Dedifferentiated amniotic fluid mesenchymal stem cell (primary cell): ENCODE measurements at regions not wholly inside any gene's neighbourhood (a gene's known extent, or its start where the extent isn't known, plus 50 kb on each side); places are given as distances from the start of the nearest gene placed in this dataset.
"Not testable (repeated sequence)": the region's sequence is repeated elsewhere in the genome, so short reads cannot be mapped to it uniquely, and the experiment has no call there.

Experiments used
- DNase-seq: peaks from one replicate; pipeline ENCODE4 v3.0.0-alpha.2; 2016; ENCODE audit errors: extremely low spot score

DNA sequence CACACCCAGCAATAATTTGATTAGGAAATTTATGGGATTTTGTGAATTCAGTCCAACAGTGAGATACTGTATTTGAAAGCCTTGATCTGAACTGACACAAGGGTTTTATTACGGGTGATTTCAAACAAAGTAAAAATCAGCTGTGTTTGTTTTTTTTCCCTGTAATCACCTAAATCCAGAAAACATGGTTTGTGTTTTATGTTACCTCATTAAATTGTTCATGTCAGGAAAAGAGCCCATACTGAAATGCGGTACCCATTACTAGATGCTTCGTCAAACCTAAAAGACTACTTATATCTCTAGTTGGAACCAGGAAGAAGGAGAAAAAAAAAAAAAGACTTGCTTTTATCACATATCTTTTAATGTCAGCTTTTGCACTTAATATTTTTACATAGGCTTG, 811.9 kb upstream of the RGS18 start:
- DNase-seq, result no peak

DNA sequence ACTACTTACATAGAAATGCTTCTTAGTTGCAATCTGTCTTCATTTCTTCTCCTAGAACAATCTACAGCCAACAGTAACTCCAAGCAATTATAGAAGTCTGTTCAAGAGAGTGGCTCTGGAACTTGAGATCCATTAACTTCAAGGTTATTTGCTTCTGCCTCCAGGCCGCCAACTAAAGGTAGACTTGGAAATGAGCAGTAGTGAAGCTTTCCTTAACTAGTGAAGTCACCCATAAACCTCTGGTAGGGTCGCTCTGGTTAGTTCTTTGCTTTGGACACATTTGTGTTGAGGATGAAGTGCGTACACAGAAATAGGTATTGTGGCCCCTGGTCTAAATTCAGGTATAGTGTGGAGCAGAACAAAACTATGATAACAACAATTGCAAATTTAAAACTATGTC, 809.9 kb upstream of the RGS18 start:
- no peak for DNase-seq

DNA sequence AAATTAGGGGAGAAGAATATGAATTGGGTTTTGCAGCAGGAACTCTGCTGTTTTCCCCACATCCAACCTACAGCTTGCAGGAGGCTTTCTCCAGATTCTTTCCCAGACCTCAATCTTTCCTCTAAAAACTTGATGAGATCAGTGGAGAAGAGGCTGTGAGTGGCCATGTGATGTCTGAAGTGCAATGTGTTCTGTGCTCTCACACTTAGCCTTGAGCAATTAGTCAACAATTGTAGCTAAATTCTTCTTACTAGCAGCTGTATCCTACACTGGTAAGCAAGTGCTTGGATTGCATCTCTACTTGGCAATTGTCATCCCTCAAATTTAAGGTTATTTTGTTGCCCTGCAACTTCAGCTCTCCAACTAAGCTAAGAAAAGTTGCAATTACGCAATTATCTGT, 807.3 kb upstream of the RGS18 start:
- no peak for DNase-seq

DNA sequence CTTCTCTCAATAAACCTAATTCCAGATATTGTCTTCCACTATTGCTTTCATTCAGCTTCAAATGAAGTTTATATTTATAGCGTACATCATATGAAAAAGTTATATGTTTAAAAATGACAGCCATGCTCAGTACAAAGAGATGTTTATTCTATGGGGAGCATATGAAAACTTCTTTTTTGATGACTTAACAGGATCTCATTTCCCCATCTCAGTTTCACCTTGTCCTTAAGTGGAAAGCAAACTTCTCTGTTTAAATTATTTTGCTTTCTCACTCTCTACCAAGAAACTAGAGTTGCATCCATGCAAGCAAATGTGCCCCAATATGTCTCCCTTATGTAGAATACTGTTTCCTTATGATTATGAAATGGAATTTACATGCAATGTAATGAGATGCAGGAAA, 799.5 kb upstream of the RGS18 start:
- no peak for DNase-seq

DNA sequence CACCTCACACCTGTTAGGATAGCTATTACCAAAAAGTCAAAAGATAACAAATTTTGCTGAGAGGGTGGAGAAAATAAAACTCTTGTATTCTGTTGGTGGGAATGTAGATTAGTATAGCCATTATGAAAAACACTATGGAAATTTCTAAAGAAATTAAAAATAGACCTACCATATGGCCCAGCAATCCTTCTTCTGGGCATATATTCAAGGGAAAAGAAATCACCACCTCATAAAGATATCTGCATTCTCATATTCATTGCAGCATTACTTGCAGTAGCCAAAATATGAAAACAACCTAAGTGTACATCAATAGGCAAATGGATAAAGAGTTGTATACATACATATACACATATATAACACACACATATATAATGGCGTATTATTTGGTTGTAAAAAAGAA, 791.6 kb upstream of the RGS18 start:
- no peak for DNase-seq

- no peak for DNase-seq
Observed at GRCh38 chr1:191368891-191369654, 789.2 kb upstream of the RGS18 start.

- no peak for DNase-seq
Observed at GRCh38 chr1:191371626-191372025, 786.6 kb upstream of the RGS18 start.

- no peak for DNase-seq
Observed at GRCh38 chr1:191388283-191388682, 770.0 kb upstream of the RGS18 start.

GRCh38 chr1:191396622-191397021, 761.6 kb upstream of the RGS18 start:
- DNase-seq, result no peak

GRCh38 chr1:191398551-191398950, 759.7 kb upstream of the RGS18 start:
- DNase-seq, result no peak

DNA sequence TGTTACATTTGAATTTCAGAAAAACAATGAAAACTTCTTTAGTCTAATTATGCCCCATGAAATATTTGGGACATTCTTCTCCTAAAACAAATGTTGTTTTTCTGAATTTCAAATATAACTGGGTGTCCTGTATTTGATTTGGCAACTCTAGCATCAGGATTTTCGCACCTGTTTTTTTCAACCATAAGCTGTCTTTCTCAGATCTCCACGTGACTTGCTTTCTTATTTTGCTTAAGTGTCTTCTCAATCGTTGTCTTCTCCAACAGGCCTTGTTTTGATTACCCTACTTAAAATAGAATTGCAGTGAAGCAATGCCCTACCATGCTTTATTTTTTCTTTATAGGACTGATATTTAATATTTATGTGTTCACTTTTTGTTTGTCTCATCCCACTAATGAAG, 752.8 kb upstream of the RGS18 start:
- DNase-seq, result no peak

- no peak for DNase-seq
Observed at GRCh38 chr1:191414981-191415640, 743.2 kb upstream of the RGS18 start.

GRCh38 chr1:191419842-191420241, 738.4 kb upstream of the RGS18 start:
- DNase-seq, result no peak

DNA sequence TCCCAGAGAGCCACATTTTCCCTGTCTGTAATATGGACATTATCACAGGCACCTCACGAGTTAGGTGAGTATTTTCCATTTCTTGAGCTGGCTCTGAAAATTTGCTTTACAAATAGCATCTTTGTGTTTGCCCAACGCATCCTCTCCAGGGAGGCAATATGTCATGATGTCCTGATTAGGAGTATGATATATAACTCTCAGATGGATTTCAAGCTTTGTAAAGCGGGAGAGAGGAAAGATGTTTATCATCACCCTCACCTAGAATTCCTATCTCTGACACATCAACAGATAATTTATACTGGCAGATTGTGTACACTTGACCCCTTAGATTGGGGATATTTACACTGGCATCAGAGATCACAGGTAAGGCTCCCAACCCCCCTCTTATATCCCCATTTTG, 730.7 kb upstream of the RGS18 start:
- no peak for DNase-seq

- DNase-seq, result no peak
Observed at GRCh38 chr1:191432817-191433216, 725.4 kb upstream of the RGS18 start.

DNA sequence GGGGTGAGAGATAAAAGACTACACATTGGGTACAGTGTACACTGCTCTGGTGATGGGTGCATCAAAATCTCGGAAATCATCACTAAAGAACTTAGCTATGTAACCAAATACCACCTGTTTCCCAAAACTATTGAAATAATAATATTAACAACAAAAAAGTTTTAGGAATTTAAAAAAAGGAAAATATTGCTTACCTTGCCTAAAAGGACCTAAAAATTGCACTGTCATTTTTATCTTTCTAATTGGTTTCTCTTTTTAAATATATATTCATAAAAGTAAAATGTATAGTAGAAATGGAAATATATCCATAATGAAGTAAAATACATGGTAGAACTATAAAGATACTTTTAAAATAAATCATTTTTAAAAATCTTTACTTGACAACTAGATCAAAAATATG, 719.3 kb upstream of the RGS18 start:
- DNase-seq, result no peak

- not testable (repeated sequence) for DNase-seq
Observed at GRCh38 chr1:191448279-191448678, 710.0 kb upstream of the RGS18 start.

DNA sequence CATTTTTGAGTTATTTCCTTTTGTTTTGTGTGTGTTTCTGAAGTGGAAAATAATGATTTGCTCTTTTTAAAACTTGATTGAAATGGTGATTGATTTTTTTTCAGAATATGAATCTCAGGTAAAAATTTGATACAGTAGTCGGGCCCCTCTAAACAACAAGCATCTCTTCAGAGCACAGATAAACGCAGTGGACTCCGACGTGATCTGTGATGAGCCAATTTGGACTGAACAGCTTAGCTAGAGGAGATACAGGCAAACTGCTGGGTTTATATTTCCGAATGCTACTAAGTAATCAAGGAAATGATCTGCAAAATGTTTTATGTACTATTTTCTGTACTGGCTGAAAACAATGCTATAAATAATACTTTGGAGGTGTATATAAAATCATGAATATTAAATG, 705.7 kb upstream of the RGS18 start:
- no peak for DNase-seq

DNA sequence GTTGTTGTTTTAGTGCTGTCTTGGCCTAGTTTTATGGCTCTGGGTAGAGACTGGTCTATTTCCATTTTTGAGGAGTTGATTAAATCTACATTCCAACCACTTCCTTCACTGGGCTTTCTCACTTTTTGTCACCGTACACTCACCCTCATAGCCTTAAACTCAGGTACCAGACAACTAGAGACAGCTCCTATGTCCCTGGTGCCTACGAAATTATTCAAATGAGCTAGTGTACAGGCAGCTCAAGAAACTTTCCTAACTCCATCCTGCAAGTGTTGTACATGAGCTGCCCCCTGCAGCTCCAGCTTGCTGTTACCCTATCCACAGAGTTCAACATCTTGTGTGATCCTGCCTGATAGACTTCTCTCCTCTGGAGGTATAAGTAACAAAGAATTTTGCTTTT, 704.8 kb upstream of the RGS18 start:
- DNase-seq, result no peak

DNA sequence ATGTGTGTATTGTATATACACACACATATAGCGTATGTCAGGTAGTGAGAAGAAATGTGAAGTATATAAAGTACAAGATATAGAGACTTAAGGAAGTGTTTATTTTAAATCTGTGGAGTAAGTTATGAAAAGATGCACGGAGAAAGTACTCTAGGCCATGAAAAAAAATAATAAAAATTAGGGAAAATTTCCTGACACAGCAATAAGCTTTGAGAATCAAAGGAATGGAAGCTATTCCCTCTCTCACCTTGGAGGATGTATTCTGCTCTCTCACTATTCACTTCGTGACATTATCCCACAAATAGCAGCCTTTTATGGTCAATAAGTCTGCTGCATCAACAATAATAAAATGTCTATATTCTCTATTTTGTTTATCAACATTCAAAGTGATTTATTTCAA, 700.4 kb upstream of the RGS18 start:
- no peak for DNase-seq

DNA sequence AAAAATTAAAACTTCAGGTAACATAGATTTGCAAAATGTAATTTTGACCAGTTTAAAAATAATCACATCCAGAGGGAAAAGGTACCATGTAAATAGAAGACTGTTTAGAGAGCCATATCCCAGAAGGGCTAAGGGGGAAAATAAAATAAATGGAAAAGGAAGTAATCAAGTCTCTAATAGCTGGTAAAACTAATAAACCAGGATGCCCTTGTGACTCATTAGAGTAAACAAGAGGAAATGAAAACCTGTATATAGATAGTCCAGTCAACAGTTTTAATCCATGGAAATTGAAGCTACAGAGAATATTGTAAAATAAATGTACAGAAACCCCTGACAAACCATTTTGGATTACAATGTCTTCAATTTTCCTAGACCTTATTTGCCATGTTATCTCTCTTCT, 698.0 kb upstream of the RGS18 start:
- DNase-seq, result no peak

- DNase-seq, result no peak
Observed at GRCh38 chr1:191483988-191484387, 674.3 kb upstream of the RGS18 start.

- DNase-seq, result no peak
Observed at GRCh38 chr1:191490303-191490702, 668.0 kb upstream of the RGS18 start.

- DNase-seq, result no peak
Observed at GRCh38 chr1:191495040-191495439, 663.2 kb upstream of the RGS18 start.
